ENCODE measurements at regions not wholly inside any gene's neighbourhood (a gene's known extent, or its start where the extent isn't known, plus 50 kb on each side); places are given as distances from the start of the nearest gene placed in this dataset.
"Not testable (repeated sequence)": the region's sequence is repeated elsewhere in the genome, so short reads cannot be mapped to it uniquely, and the experiment has no call there.

DNA sequence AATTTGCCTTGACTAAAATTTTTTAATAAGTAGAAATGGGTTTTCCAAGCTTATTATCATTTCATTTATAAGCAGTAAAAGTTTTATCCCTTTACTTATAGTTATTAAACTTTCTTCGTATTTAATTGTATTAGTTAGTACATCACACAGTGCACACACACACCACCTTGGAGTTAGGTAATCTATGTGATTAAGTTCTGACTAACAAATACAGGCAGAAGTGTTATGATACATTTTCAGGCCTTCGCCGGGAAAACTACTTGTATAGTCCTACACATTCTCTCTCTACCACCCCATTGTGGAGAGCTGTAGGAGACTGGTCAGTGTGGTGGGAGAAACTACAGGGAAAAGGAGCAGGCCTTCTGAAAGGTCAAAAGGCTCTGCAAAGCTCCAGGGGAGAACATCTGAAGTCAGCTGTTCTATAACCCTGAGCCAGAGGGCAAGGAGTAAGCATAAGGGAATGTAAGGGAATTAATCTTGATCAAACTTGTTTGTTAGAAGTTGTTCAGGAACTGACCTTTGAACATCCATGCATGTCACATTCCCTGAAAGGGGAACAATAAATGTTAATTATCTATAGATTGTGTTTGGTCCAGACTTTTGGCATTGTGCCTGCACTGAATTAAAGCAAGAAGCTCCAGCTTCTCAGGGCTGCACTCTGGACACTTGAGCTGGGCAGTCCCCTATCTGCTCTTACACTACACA is 231.7 kb downstream of the FSIP2 start:
- ATAC-seq (no peak), DNase-seq (no peak)
- peaks cover 5 to 14% of the 10 kb centered on the region in 2 donors for H3K9me3 Mint-ChIP-seq
- H3K4me3 Mint-ChIP-seq = no peak overlapping the region
- no peak overlapping the region for H3K27ac Mint-ChIP-seq
- no peaks in the 10 kb centered on the region for H3K27me3 Mint-ChIP-seq
- no peaks in the 10 kb centered on the region for H3K4me1 Mint-ChIP-seq

GRCh38 chr2:185978634-185979407 is 240.2 kb downstream of the FSIP2 start:
- H3K27ac Mint-ChIP-seq = no peak overlapping the region
- ATAC-seq (no peak), DNase-seq (no peak)
- peaks cover 5 to 6% of the 10 kb centered on the region in 2 donors for H3K9me3 Mint-ChIP-seq
- no peak overlapping the region for H3K4me3 Mint-ChIP-seq
- no peaks in the 10 kb centered on the region for H3K4me1 Mint-ChIP-seq
- H3K27me3 Mint-ChIP-seq = no peaks in the 10 kb centered on the region

DNA sequence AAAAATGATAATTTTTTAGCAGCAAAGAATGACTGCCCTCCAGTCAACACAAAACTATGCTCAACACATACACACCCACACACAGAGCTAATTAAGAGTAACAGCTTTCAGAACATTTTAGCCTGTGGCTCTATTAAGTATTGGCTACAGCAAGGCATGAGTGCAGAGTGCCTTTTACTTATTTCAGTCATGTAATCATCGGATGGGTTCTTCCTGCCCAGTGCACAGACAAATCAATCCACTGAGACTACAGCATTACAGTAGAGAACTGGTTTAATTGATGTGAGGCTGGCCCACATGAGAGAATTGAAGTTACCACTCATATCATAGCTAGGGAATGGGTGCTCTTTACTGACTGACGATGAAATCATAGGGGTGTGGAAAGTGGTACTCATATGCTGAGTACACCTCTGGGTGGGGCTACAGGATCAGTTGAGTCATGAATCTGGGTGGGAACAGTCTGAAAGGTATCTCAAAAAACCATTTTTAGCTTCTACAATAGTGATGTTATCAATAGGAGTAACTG is 241.0 kb downstream of the FSIP2 start:
- no peaks in the 10 kb centered on the region for H3K4me1 Mint-ChIP-seq
- H3K4me3 Mint-ChIP-seq = no peak overlapping the region
- ATAC-seq (peak; percentile 62), DNase-seq (no peak)
- no peaks in the 10 kb centered on the region for H3K9me3 Mint-ChIP-seq
- no peak overlapping the region for H3K27ac Mint-ChIP-seq
- no peaks in the 10 kb centered on the region for H3K27me3 Mint-ChIP-seq

DNA sequence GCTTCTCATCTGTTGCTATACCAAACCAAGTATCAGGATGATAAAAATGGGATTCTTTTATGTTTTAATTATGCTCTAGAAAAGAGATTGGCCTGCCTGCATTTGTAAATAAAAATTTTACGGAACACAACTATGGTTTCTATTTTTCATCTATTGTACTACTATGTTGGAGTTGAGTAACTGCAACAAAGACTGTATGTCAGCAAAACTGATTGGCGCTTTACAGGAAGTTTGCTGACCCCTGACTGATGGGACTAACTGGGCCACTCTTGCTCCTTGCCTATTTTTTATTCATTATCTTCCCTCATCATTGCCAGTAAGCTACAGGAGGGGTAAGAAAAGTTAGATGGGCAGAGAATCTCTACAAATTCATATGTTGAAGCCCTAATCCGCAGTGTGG is 242.3 kb downstream of the FSIP2 start:
- DNase-seq (no peak), ATAC-seq (no peak)
- H3K27ac Mint-ChIP-seq = no peak overlapping the region
- H3K27me3 Mint-ChIP-seq = no peaks in the 10 kb centered on the region
- H3K4me1 Mint-ChIP-seq = no peaks in the 10 kb centered on the region
- H3K9me3 Mint-ChIP-seq = peaks cover 0 to 4% of the 10 kb centered on the region in 2 donors
- no peak overlapping the region for H3K4me3 Mint-ChIP-seq

DNA sequence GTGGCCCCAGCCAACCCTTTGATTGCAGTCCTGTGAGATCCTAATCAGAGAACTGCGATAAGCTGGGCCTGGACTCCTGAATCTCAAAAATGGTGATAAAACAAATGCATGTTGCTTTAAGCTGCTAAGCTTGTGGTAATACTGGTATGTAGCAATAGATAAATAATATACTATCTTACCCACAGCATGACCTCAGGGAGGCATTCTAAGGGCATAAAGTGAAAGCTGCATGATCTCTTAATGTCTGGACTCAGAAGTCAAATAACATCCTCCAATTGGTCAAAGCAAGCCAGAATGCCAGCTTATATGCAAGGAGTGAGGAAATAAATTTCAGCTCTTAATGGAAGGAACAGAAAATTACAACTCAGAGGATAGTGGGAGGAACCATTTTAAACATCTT is 246.1 kb downstream of the FSIP2 start:
- DNase-seq (no peak), ATAC-seq (no peak)
- Mint-ChIP-seq H3K27me3 (no peaks in the 10 kb centered on the region), H3K4me1 (no peaks in the 10 kb centered on the region), H3K4me3 (no peak overlapping the region), H3K9me3 (peaks cover 0 to 4% of the 10 kb centered on the region in 2 donors), H3K27ac (no peak overlapping the region)

DNA sequence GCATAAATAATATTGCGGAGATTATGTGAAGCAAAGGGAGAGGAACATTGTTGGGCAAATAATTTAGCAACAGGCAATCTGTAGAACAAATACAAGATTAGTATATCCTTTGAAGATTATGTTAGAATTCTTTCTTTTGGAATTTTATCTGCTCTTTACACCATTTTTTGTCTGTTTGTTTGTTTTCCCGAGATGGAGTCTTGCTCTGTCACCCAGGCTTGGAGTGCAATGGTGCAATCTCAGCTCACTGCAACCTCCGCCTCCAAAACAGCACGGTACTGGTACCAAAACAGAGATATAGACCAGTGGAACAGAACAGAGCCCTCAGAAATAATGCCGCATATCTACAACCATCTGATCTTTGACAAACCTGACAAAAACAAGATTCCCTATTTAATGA is 250.3 kb downstream of the FSIP2 start:
- DNase-seq, ATAC-seq, H3K9me3 Mint-ChIP-seq, H3K4me1 Mint-ChIP-seq, H3K27me3 Mint-ChIP-seq, H3K27ac Mint-ChIP-seq, H3K4me3 Mint-ChIP-seq: not testable (repeated sequence)

DNA sequence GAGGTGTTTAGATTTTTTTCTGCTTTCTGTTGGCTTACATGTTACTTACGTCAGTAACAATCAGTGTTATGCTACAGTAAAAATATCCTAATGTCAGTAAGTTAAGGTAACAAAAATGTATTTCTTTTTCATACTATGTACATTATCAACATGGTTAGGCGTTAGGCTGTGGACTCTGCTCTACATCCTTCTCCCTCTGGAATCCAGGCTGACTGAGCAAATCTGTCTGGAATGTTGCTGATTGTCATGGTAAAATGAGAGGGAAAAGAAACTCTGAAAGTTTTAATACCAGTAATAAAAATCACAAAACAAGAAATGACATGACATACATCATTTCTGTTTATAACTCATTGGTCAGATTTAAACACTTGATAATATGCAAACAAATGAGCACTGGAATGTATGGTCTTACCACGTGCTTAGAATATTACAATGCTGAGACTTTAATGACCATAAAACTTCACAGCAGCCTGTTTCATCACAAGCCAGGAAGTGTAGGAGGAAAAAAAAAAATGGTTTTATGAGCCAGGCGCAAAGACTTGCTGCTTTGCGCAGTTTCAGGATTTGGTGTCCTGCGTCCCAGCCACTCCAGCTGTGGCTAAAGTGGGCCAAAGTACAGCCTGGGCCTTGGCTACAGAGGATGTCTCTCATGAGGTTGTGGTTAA is 252.4 kb downstream of the FSIP2 start:
- ATAC-seq = no peak
- no peak for DNase-seq
- Mint-ChIP-seq H3K9me3 (no peaks in the 10 kb centered on the region), H3K27me3 (no peaks in the 10 kb centered on the region), H3K4me3 (no peak overlapping the region), H3K4me1 (no peaks in the 10 kb centered on the region), H3K27ac (no peak overlapping the region)

GRCh38 chr2:185998562-185999070 is 260.0 kb downstream of the FSIP2 start:
- no peak overlapping the region for H3K27ac Mint-ChIP-seq
- no peaks in the 10 kb centered on the region for H3K9me3 Mint-ChIP-seq
- peaks cover 5% of the 10 kb centered on the region for H3K4me1 Mint-ChIP-seq
- H3K27me3 Mint-ChIP-seq = no peaks in the 10 kb centered on the region
- ATAC-seq = no peak
- H3K4me3 Mint-ChIP-seq = no peak overlapping the region
- DNase-seq = no peak

- DNase-seq = no peak
- H3K4me1 Mint-ChIP-seq = no peaks in the 10 kb centered on the region
- peaks cover 22 to 64% of the 10 kb centered on the region in 2 donors for H3K9me3 Mint-ChIP-seq
- ATAC-seq = no peak
- H3K4me3 Mint-ChIP-seq = no peak overlapping the region
- no peaks in the 10 kb centered on the region for H3K27me3 Mint-ChIP-seq
- H3K27ac Mint-ChIP-seq = no peak overlapping the region
Observed at GRCh38 chr2:186009341-186009740, 270.7 kb downstream of the FSIP2 start.

- H3K9me3 Mint-ChIP-seq = peaks cover 13 to 21% of the 10 kb centered on the region in 2 donors
- H3K27ac Mint-ChIP-seq = no peak overlapping the region
- DNase-seq = no peak
- H3K4me1 Mint-ChIP-seq = no peaks in the 10 kb centered on the region
- no peaks in the 10 kb centered on the region for H3K27me3 Mint-ChIP-seq
- no peak for ATAC-seq
- no peak overlapping the region for H3K4me3 Mint-ChIP-seq
Observed at GRCh38 chr2:186017278-186017677, 278.7 kb downstream of the FSIP2 start.

DNA sequence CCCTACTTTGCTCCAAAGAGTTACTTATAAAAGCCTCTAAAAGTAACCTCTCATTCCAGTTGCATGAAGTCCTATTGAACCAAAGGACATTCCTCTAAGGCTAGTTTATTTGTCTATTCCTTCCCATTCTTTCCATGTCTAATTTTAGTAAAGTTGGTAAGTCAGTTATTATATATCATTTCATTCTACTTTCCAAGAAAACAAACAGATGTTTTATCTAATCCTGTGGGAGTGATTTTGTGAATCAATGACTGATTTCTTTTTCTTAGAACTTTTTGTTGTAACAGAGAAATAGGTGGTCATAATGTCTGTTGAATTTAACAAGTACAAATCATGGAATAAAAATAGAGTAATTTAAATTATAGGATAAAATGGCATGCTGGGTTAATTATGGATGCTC is 286.3 kb downstream of the FSIP2 start:
- Mint-ChIP-seq H3K9me3 (peaks cover 0 to 5% of the 10 kb centered on the region in 2 donors), H3K4me1 (no peaks in the 10 kb centered on the region), H3K27ac (no peak overlapping the region), H3K27me3 (no peaks in the 10 kb centered on the region), H3K4me3 (no peak overlapping the region)
- no peak for DNase-seq
- ATAC-seq = no peak

- ATAC-seq = no peak
- H3K27ac Mint-ChIP-seq = no peak overlapping the region
- no peaks in the 10 kb centered on the region for H3K27me3 Mint-ChIP-seq
- no peaks in the 10 kb centered on the region for H3K4me1 Mint-ChIP-seq
- H3K9me3 Mint-ChIP-seq = no peaks in the 10 kb centered on the region
- no peak overlapping the region for H3K4me3 Mint-ChIP-seq
- no peak for DNase-seq
Observed at GRCh38 chr2:186027922-186028321, 289.3 kb downstream of the FSIP2 start.

DNA sequence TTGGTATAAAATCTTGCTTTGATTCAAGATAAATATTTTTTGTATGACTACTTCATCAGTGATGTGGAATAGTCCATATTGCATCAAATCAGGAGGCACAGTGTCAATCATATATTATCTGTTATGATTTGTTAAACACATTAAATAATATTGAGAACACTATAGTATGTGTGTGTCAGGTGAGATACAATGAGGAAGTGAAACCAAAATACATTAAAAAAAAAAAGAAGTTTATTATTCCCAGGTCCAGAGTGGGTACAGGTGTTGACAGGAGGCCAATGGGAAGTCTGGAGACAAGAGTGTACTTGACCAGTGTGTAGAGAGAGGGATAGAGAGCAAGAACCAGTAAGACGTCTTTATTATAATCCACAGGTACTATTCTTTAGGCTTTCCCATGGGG is 292.6 kb downstream of the FSIP2 start:
- H3K4me1 Mint-ChIP-seq = no peaks in the 10 kb centered on the region
- no peak for DNase-seq
- H3K27me3 Mint-ChIP-seq = no peaks in the 10 kb centered on the region
- no peak for ATAC-seq
- no peak overlapping the region for H3K4me3 Mint-ChIP-seq
- no peak overlapping the region for H3K27ac Mint-ChIP-seq
- H3K9me3 Mint-ChIP-seq = no peaks in the 10 kb centered on the region

GRCh38 chr2:186032102-186032738 is 293.6 kb downstream of the FSIP2 start:
- Mint-ChIP-seq H3K4me1 (no peaks in the 10 kb centered on the region), H3K27ac (no peak overlapping the region), H3K9me3 (no peaks in the 10 kb centered on the region), H3K4me3 (no peak overlapping the region), H3K27me3 (no peaks in the 10 kb centered on the region)
- DNase-seq = no peak
- ATAC-seq = no peak

DNA sequence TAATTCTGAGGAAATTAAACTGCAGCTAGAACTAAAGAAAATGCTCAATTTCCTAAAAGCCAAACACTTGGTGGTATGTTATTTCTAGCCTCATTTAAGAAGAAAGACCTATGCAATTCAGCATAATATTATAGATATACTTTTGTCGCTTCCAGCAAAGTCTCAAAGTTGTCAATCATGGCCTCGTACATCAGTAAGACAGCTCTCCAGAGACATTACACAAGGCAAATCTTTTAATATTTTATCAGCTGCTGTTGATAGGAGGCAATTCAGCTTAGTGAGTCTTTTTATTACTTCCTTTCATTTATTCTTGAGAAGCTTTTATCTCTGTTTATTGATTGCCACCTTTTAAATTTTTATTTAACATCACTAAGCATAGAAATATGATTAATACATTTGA is 294.3 kb downstream of the FSIP2 start:
- Mint-ChIP-seq H3K27ac (no peak overlapping the region), H3K4me1 (no peaks in the 10 kb centered on the region)
- no peak for ATAC-seq

More for the DNA sequence above, 294.3 kb downstream of the FSIP2 start:
- DNase-seq = no peak
- no peak overlapping the region for H3K4me3 Mint-ChIP-seq
- H3K27me3 Mint-ChIP-seq = no peaks in the 10 kb centered on the region
- no peaks in the 10 kb centered on the region for H3K9me3 Mint-ChIP-seq

Data from stimulated activated naive CD8-positive, alpha-beta T cell treated with anti-CD3 and anti-CD28 coated beads, Interleukin-15, amount 100 ng/mL, for 72 hours (primary cell).